HG03025 (cell line): ENCODE measurements at regions not wholly inside any gene's neighbourhood (a gene's known extent, or its start where the extent isn't known, plus 50 kb on each side); places are given as distances from the start of the nearest gene placed in this dataset.
"Not testable (repeated sequence)": the region's sequence is repeated elsewhere in the genome, so short reads cannot be mapped to it uniquely, and the experiment has no call there.

Experiments
- ATAC-seq: cut with Tn5 transposase; IDR thresholded peaks from one replicate; pipeline ENCODE4 v1.9.1; 2021; ENCODE audit warnings: mild to moderate bottlenecking, moderate library complexity; ENCODE audit not compliant: unreplicated experiment, low FRiP score

GRCh38 chr11:87779276-87780067 lies 395.8 kb downstream of the RAB38 start:
- ATAC-seq: no peak

DNA sequence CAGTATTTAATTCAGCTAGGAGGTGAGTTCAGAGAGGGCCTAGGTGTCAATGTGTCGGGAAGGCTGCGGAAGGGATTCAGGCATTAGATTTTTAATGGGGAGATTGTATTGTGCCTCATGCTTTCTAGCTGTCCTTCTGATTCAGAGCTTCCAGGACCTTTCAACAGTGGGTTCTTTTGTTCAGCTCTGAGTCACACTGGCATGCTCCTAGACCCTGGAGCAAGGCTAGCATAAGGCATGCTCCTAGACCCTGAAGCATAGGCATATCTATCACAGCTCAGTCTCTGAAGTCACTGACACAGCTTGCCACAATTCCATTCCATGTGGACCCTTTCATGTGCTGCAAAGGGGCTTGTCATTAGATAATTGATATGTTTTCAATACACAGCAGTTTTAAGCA lies 396.9 kb downstream of the RAB38 start:
- no peak for ATAC-seq

DNA sequence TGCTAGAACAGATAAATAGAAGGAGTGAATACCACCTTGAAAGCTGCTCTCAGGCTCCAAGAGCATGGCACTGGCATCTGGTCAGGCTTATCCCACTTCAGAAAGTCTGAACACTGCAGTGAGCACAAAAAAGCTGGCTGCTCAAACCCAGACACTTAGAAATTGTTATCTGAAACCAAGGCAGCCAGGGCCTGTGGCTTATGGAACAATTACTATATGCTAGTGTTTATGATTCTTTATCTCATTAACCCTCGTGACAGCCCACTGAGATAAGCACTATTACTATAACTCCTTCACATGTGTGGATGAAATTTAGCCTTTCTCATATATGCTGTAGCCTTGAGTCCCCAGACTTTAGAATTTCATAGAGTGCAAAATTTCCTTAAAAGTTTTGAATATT lies 400.2 kb downstream of the RAB38 start:
- ATAC-seq: no peak

GRCh38 chr11:87769661-87770060 lies 405.6 kb downstream of the RAB38 start:
- no peak for ATAC-seq

DNA sequence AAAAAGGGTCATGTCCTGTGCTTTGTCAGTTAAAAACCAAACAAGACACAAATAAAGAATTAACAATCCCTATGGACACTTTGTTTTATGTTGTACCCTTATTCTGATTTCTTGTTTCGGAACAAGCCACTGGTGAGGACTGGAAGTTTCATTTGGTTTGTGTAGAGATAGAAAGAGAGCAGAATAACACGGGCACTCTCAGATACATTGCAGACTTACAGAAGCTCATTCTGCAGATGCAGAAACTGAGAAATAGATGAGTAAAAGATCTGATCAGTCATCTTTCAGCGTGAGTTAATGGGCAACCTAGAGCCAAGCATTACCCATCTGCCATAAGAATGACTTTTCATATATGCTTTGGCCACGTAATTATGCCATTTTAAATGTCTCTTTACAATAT lies 407.6 kb downstream of the RAB38 start:
- no peak for ATAC-seq

- ATAC-seq: not testable (repeated sequence)
Measured at GRCh38 chr11:87764075-87764474, 411.2 kb downstream of the RAB38 start.

DNA sequence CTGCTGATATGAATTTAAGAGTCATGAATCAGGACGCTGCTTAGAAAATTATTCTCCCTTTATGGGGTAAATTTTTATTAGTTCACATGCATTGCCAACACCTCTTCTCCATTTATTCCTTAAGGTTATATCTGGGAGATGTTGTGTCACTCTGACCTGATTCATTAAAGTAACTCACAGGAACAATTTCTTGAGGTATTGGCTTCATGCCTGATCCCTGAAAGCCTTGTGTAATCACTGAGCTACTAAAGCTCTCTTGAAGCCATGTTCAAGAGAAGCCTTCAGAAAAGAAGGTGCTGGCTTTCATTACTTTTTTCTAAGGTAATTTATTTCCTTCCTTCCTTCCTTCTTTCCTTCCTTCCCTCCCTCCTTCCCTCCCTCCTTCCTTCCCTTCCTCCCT lies 420.6 kb downstream of the RAB38 start:
- ATAC-seq: no peak

DNA sequence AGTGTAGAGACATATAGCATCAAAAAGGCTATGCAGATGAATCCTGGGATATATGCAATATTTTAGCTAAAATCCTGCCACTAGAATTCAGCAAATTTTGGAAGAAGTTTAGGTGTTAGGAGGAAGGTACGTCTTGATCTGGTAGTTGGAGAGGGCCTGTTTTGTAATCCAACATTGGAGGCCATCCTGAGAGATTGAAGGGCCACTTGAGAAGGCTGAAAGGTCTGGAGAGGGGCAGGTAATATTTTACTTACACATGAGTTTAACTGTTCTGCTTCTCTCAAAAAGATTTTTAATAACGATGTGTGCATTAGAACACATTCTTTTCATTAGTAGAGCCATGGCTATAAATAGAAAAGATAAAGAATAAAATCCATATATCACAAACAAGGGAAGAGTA lies 422.1 kb downstream of the RAB38 start:
- no peak for ATAC-seq

GRCh38 chr11:87743007-87743406 lies 432.2 kb downstream of the RAB38 start:
- ATAC-seq: no peak

- ATAC-seq: no peak
Measured at GRCh38 chr11:87740968-87741367, 434.3 kb downstream of the RAB38 start.

- no peak for ATAC-seq
Measured at GRCh38 chr11:87740451-87740850, 434.8 kb downstream of the RAB38 start.

GRCh38 chr11:87739766-87740165 lies 435.5 kb downstream of the RAB38 start:
- no peak for ATAC-seq

DNA sequence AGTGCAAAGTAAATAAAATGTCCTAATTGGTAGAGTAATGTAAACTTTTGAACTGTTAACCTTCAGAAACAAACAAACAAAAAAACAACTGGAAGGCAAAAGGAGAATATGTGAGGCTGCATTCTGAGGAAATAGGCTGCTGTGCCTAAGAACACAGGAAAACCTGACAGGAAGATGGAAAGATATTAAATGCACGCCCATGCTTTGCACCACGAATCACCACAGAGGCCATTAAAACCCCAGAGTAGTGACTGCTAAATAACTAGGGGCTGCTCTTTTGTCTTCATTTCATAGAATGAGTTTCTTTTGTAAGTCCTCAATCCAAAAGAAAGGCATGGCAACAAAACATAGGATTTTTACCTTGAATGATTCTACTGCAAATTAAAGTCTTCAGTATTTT lies 436.0 kb downstream of the RAB38 start:
- ATAC-seq: no peak

DNA sequence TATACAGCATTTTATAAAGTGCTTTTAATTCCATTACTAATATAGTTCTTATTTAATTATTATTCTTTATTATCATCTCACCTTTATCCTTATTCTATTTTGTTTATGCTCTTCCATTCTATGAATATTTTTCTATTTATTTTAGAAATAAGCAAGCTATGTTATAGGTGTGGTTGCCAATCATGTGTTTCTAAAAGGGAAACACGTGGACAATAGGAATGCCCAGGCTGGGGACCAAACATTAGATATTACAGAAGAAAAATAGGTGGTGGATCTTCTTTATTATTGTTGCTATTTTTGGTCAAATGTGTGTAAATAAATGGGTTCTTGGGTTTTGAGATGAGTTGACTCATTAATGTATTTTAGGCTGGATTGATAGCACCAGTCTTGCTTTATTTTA lies 438.3 kb downstream of the RAB38 start:
- no peak for ATAC-seq

GRCh38 chr11:87726506-87726905 lies 448.7 kb downstream of the RAB38 start:
- ATAC-seq: no peak

DNA sequence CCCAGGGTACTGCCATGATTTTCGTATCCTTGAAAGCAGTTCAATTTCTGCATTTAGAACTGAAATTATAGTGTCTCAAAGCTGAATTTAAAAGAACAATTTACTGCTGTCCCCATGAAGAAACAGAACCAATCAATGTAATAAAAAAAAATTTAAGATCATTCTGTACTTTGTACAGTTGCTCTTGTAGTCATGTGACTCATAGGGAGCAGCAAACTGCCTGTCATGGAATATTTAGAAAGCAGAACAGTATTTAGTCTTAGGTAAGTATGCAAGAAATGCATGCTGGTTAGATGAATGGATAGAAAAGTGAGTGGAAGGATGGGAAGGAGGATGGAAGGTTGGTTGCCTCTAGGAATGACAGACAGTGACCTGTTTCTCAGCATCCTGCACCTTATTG lies 450.9 kb downstream of the RAB38 start:
- no peak for ATAC-seq

DNA sequence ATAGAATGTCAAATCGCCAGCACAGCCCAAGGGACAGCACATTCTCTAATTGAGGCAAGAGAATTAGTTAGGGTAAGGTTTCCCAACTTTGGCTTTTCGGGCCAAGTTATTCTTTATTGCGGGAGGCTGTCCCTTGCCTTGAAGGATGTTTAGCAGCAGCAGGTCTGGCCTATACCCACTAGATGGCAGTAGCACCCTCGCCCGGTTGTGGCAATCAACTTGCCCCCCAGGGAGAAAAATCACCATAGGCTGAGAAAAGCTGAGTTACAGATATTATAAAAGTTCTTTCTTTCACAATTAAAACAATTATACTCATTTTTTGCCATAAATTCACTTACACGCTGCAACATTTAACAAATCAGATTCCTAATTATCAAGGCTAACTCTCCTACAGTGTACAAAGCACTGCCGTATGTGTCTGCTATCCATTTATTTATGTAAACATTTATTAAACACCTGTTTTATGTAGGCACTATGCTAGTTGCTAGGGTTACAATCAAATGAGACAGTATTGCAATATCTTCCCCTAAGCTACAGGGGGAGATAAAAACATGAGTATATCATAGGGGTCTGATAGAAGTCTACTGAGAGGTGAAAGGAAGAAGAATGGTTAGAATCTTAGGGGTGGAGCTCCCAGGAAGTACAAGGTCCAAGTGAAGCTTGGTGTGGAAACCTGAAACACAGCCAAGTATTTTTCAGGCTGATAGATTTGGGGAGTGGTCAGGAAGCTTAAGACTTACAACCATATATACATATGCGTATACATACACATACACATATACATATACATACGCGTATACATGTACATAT lies 452.3 kb downstream of the RAB38 start:
- peak; percentile 67 for ATAC-seq

- ATAC-seq: no peak
Measured at GRCh38 chr11:87719326-87720073, 455.7 kb downstream of the RAB38 start.

DNA sequence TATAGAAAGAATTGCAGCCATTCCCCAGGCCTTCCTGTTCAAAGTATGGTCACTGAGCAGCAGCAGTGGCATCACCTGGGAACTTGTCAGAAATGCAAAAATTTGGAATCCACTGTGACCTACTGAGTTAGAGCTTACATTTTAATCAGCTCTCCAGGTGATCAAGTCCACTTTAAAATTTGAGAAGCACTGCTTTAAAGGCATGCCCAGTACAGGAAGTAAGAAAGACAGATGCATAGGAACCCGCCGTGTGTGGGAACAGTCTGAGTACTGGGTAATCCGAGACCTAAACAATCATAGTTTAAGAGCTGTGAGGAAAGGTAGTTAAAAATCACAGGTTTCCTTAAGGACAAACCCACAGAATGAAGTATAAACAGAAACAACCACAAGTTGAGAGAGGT lies 462.4 kb downstream of the RAB38 start:
- ATAC-seq: no peak

DNA sequence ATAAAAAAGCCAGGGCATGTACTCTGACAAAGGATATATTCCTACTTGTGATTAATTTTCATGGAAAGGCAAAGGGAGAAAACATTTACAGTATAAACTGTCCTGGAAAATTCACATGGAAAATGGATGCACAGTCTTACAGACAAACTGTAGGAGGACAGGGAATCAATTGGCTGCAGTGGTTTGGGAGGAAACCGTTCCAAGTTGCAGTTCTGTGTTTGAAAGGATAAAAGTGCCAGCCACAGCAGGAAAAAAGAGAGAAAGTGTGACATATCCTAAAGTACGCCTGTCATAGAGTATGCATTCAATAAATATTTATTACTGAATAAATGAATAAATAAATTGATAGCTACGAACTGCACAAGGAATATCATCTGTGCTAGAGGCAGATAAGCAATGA lies 462.9 kb downstream of the RAB38 start:
- no peak for ATAC-seq

DNA sequence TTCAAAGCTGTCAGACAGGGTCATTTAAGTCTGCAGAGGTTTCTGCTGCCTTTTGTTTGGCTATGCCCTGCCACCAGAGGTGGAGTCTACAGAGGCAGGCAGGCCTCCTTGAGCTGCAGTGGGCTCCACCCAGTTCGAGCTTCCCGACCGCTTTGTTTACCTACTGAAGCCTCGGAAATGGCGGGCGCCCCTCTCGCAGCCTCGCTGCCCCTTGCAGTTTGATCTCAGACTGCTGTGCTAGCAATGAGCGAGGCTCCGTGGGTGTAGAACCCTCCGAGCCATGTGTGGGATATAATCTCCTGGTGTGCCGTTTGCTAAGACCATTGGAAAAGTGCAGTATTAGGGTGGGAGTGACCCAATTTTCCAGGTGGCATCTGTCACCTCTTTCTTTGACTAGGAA lies 471.7 kb downstream of the RAB38 start:
- ATAC-seq: not testable (repeated sequence)
